ENCODE measurements at regions not wholly inside any gene's neighbourhood (a gene's known extent, or its start where the extent isn't known, plus 50 kb on each side); places are given as distances from the start of the nearest gene placed in this dataset.

DNA sequence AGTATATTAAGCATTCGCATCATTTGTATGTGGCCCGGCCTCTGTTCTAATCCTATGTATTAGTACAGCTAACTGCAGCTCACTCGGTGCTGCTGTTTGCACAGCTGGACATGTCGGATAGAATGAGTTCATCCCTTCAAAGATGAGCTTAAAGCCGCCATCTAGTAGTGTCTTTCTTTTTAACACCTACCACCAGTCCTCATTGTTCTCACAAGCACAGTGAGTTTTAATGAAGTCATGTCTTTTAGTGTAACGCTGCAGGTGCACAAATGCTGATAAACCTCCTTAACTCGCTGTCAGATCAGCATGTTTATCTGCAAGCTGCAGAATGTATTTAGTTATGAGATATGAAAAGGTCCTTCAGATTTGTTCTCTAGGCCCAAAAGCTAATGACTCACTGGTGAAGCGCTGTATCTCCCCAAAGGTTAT is 247.5 kb downstream of the MTERF1 start:
- ATAC-seq (ENCODE audit: low read depth) (no peak), DNase-seq (no peak)
- no peaks in the 10 kb centered on the region for H3K9me3 Mint-ChIP-seq
- H3K4me1 Mint-ChIP-seq: no peaks in the 10 kb centered on the region
- POLR2A ChIA-PET: no interaction called here
- H3K36me3 Mint-ChIP-seq (ENCODE audit: low read depth): no peaks in the 10 kb centered on the region
- H3K27ac Mint-ChIP-seq: no peak overlapping the region
- intact Hi-C loops (cut with micrococcal nuclease): no loop called here
- H3K4me3 Mint-ChIP-seq: no peak overlapping the region
- CTCF ChIA-PET: interaction anchor here (0.5 kb wide), 1 partner anchor 543 kb away, joined by 3 read pairs; no protein-coding TSS in a partner anchor
- TF ChIP-seq, protein P1, sequence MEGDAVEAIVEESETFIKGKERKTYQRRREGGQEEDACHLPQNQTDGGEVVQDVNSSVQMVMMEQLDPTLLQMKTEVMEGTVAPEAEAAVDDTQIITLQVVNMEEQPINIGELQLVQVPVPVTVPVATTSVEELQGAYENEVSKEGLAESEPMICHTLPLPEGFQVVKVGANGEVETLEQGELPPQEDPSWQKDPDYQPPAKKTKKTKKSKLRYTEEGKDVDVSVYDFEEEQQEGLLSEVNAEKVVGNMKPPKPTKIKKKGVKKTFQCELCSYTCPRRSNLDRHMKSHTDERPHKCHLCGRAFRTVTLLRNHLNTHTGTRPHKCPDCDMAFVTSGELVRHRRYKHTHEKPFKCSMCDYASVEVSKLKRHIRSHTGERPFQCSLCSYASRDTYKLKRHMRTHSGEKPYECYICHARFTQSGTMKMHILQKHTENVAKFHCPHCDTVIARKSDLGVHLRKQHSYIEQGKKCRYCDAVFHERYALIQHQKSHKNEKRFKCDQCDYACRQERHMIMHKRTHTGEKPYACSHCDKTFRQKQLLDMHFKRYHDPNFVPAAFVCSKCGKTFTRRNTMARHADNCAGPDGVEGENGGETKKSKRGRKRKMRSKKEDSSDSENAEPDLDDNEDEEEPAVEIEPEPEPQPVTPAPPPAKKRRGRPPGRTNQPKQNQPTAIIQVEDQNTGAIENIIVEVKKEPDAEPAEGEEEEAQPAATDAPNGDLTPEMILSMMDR (IDR thresholded peaks at IDR 0.05): no peak
- H3K27me3 Mint-ChIP-seq: no peaks in the 10 kb centered on the region

DNA sequence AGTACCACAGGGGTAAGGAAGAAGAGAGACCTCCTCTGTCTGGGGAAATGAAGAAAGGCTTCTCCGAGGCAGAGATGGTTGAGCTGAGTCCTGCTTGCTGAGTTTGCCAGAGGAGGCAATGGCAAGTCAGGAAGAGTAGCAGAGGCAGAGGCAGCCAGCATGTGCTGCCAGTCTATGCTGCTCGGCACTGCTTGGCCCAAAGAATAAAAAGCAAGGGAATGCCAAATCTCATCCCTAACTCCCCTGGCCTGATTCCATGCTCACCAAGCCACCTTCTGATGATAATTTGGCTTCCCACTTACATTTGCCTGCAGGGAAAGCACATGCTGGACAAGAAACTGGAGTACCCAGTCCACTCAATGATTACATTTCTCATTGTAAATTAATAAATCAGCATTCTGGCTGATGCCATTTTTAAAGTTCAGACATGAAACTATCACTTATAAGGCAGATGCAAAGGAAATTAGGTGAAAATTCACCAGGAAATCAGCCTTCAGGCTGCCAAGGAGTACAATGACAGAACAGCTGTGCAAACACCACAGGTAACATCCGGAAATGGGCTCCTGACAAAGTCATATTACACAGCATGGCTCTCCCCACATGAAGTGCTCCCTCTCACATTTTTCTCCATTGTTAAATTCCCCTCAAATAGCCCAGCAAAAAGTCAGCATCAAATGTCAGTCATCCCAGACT is 245.9 kb downstream of the MTERF1 start:
- DNase-seq: no peak
- H3K27me3 Mint-ChIP-seq: no peaks in the 10 kb centered on the region
- no peak overlapping the region for H3K4me3 Mint-ChIP-seq
- no peak overlapping the region for H3K27ac Mint-ChIP-seq
- ATAC-seq (ENCODE audit: low read depth): no peak
- no peaks in the 10 kb centered on the region for H3K36me3 Mint-ChIP-seq (ENCODE audit: low read depth)
- intact Hi-C loops (cut with micrococcal nuclease): loop anchor here (5.0 kb wide), 4 partner anchors 927 to 1482 kb away; partner anchors contain the start of gene STEAP1
- no peaks in the 10 kb centered on the region for H3K9me3 Mint-ChIP-seq
- ChIA-PET CTCF (no interaction called here), POLR2A (no interaction called here)
- TF ChIP-seq, protein P1 (IDR thresholded peaks at IDR 0.05): no peak
- H3K4me1 Mint-ChIP-seq: no peaks in the 10 kb centered on the region

DNA sequence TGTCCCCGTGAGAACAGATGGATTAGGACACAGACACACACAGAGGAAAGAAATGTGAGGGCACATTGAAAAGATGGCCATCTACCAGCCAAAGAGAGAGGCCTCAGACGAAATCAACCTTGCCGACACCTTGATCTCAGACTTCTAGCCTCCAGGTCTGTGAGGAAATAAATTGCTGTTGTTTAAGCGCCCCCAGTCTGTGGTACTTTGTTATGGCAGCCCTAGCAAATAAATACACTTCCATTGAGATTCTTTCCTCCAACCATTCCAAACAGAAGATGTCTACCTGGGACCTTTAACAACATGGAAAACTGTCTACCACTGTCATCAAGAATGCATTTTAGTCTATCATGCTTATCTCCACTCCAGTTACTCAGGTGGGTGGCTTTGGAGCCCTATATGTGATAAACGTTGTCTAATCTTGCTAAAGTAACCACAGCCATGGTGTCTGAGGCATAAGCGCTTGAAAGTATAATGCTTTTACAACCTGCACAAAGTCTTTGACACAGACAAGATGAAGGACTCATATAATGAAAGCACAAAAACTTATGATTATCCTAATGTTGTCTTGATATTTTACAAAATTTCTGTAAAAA is 244.3 kb downstream of the MTERF1 start:
- Mint-ChIP-seq H3K9me3 (no peaks in the 10 kb centered on the region), H3K4me1 (no peaks in the 10 kb centered on the region), H3K36me3 (ENCODE audit: low read depth) (no peaks in the 10 kb centered on the region), H3K27me3 (no peaks in the 10 kb centered on the region), H3K27ac (no peak overlapping the region), H3K4me3 (no peak overlapping the region)
- TF ChIP-seq, protein P1 (IDR thresholded peaks at IDR 0.05): no peak
- POLR2A ChIA-PET: no interaction called here
- intact Hi-C loops (cut with micrococcal nuclease): loop anchor here (1.0 to 5.0 kb wide), 8 partner anchors 348 to 1484 kb away; partner anchors contain the start of gene STEAP1
- DNase-seq (no peak), ATAC-seq (ENCODE audit: low read depth) (no peak)
- CTCF ChIA-PET: no interaction called here

DNA sequence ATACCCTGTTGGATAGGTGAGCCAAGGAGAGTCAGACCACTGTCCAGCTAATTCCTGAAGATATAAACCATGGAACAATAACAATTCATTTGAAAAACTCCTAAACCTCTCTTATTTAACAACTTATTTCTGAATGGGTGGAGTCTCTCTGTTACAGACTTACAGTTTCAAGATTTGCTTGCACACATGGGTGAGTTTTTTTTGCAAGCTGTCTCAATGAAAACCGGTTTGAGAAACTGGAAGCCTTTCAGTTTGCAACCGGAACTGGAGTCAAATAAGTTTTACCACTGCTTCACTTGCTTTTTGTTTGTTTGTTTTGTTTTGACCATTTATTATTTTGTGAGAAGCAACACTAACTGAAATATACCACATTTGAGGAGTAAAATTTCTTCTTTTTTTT is 243.8 kb downstream of the MTERF1 start:
- ATAC-seq (ENCODE audit: low read depth) (no peak), DNase-seq (no peak)
- H3K27me3 Mint-ChIP-seq: no peaks in the 10 kb centered on the region
- TF ChIP-seq, protein P1 (IDR thresholded peaks at IDR 0.05): no peak
- ChIA-PET POLR2A (no interaction called here), CTCF (interaction anchor here (0.7 kb wide), 1 partner anchor 1181 kb away, joined by 3 read pairs; no protein-coding TSS in a partner anchor)
- no peaks in the 10 kb centered on the region for H3K4me1 Mint-ChIP-seq
- H3K27ac Mint-ChIP-seq: no peak overlapping the region
- H3K4me3 Mint-ChIP-seq: no peak overlapping the region
- no peaks in the 10 kb centered on the region for H3K9me3 Mint-ChIP-seq
- no peaks in the 10 kb centered on the region for H3K36me3 Mint-ChIP-seq (ENCODE audit: low read depth)
- intact Hi-C loops (cut with micrococcal nuclease): loop anchor here (1.0 to 5.0 kb wide), 8 partner anchors 348 to 1484 kb away; partner anchors contain the start of gene STEAP1

DNA sequence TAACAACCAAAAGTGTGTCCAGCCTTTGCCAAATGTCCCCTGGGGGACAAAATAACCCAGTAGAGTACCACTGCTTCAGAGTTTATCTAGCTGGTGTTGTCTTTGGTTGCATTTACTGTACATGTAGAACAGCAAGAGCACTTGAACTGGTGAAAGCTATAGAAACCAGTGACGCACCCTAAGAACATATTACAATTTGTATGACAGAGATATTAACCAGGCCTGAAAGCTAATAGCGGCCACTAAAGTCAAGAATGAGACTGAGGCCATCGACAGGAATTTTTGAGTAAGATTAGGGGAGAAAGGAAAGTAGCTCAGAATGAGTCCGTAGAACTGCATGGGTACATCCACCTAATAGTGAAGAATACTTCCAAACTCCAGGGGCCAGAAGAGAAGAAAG is 236.2 kb downstream of the MTERF1 start:
- no peaks in the 10 kb centered on the region for H3K4me1 Mint-ChIP-seq
- intact Hi-C loops (cut with micrococcal nuclease): no loop called here
- H3K9me3 Mint-ChIP-seq: no peaks in the 10 kb centered on the region
- no peaks in the 10 kb centered on the region for H3K36me3 Mint-ChIP-seq (ENCODE audit: low read depth)
- TF ChIP-seq, protein P1 (IDR thresholded peaks at IDR 0.05): no peak
- no peak for ATAC-seq (ENCODE audit: low read depth)
- CTCF ChIA-PET: no interaction called here
- DNase-seq: no peak
- POLR2A ChIA-PET: no interaction called here
- H3K27ac Mint-ChIP-seq: no peak overlapping the region
- no peaks in the 10 kb centered on the region for H3K27me3 Mint-ChIP-seq
- H3K4me3 Mint-ChIP-seq: no peak overlapping the region
